IMR-90 (cell line): ENCODE measurements at regions not wholly inside any gene's neighbourhood (a gene's known extent, or its start where the extent isn't known, plus 50 kb on each side); places are given as distances from the start of the nearest gene placed in this dataset.

Experiments
- ATAC-seq: fragments of 200-7000 bp; cut with Tn5 transposase; 2 replicates; pipeline ENCODE4 v1.9.1; 2020; ENCODE audit warnings: low read depth, mild to moderate bottlenecking, moderate library complexity
- BruUV-seq: library from RNA; stranded (reverse); fragments of 400-500 nt; replicated peaks from 2 replicates; lab custom pipeline; 2021; lab: Mats Ljungman, UMichigan
- CTCF ChIA-PET: fragments of 300-600 bp; formaldehyde crosslinking; extraction: SDS; loops from one replicate; lab custom pipeline; 2021; ENCODE audit warnings: antibody characterized with exemption; lab: Yijun Ruan, JAX
- POLR2A ChIA-PET: fragments of 300-600 bp; sonication (Branson Sonifier 250); formaldehyde crosslinking; loops from one replicate; lab custom pipeline; 2022; ENCODE audit warnings: antibody characterized with exemption; ENCODE audit not compliant: unreplicated experiment; lab: Charles Lee
- DNase-seq: peaks from one replicate; pipeline ENCODE4 v3.0.0; 2013
- H2AFZ ChIP-seq: replicated peaks from 2 replicates; pipeline ENCODE3; 2013; ENCODE audit warnings: low read length, mild to moderate bottlenecking; ENCODE audit not compliant: poor library complexity
- H2AK5ac ChIP-seq: 2 replicates; pipeline ENCODE4 v1.6.1; 2013; ENCODE audit warnings: low read depth, low read length, inconsistent platforms
- H2AK9ac ChIP-seq: replicated peaks from 2 replicates; pipeline ENCODE3; 2013; ENCODE audit warnings: mild to moderate bottlenecking, low read depth, low read length, moderate library complexity; ENCODE audit not compliant: poor library complexity
- H2BK120ac ChIP-seq: 2 replicates; pipeline ENCODE4 v1.6.1; 2013; ENCODE audit warnings: low read depth, low read length, inconsistent platforms
- H2BK15ac ChIP-seq: 3 replicates; pipeline ENCODE4 v1.6.1; 2013; ENCODE audit warnings: low read depth, low read length, inconsistent platforms
- H2BK20ac ChIP-seq: 2 replicates; pipeline ENCODE4 v1.6.1; 2013; ENCODE audit warnings: low read depth, mild to moderate bottlenecking, inconsistent platforms, low read length, moderate library complexity
- H2BK5ac ChIP-seq: 2 replicates; pipeline ENCODE4 v1.6.1; 2013; ENCODE audit warnings: mild to moderate bottlenecking, low read depth, low read length, inconsistent platforms; ENCODE audit not compliant: poor library complexity, severe bottlenecking
- H3K14ac ChIP-seq: replicated peaks from 2 replicates; pipeline ENCODE4 v1.6.1; 2013; ENCODE audit warnings: low read depth, low read length, inconsistent platforms
- H3K18ac ChIP-seq: 2 replicates; pipeline ENCODE4 v1.6.1; 2013; ENCODE audit warnings: low read depth, low read length, control low read depth
- H3K23ac ChIP-seq: 2 replicates; pipeline ENCODE4 v1.6.1; 2013; ENCODE audit warnings: low read depth, low read length, inconsistent platforms
- H3K27ac ChIP-seq: 2 replicates; pipeline ENCODE4 v1.5.1; 2013; ENCODE audit warnings: mild to moderate bottlenecking, control low read depth, low read length; ENCODE audit not compliant: insufficient read depth
- H3K27me3 ChIP-seq: 2 replicates; pipeline ENCODE4 v1.6.1; 2013; ENCODE audit warnings: low read length; ENCODE audit not compliant: control insufficient read depth, insufficient read depth
- H3K36me3 ChIP-seq: 2 replicates; pipeline ENCODE4 v1.6.1; 2013; ENCODE audit warnings: low read length, mixed read lengths; ENCODE audit not compliant: control insufficient read depth, insufficient read depth
- H3K4ac ChIP-seq: 2 replicates; pipeline ENCODE4 v1.6.1; 2013; ENCODE audit warnings: low read depth, low read length, inconsistent platforms
- H3K4me1 ChIP-seq: 2 replicates; pipeline ENCODE4 v1.6.1; 2013; ENCODE audit warnings: low read length, mixed read lengths; ENCODE audit not compliant: control insufficient read depth, insufficient read depth
- H3K4me2 ChIP-seq: 2 replicates; pipeline ENCODE4 v1.6.1; 2013; ENCODE audit warnings: low read depth, mild to moderate bottlenecking, control low read depth, low read length, moderate library complexity
- H3K4me3 ChIP-seq: 2 replicates; pipeline ENCODE4 v1.5.1; 2013; ENCODE audit warnings: low read depth, mild to moderate bottlenecking, control low read depth, low read length, moderate library complexity; ENCODE audit not compliant: insufficient read depth
- H3K56ac ChIP-seq: 2 replicates; pipeline ENCODE4 v1.6.1; 2013; ENCODE audit warnings: low read length, inconsistent platforms; ENCODE audit not compliant: insufficient read depth; ENCODE audit errors: extremely low read depth
- H3K79me1 ChIP-seq, 2 experiments: 2 replicates each; pipeline ENCODE4 v1.6.1; 2013; ENCODE audit warnings: low read length in 2 of 2, inconsistent platforms in 1 of 2, low read depth in 1 of 2
- H3K9ac ChIP-seq: 2 replicates; pipeline ENCODE4 v1.6.1; 2013; ENCODE audit warnings: low read depth, low read length, control low read depth
- H3K9me1 ChIP-seq: 2 replicates; pipeline ENCODE4 v1.6.1; 2013; ENCODE audit warnings: low read length, inconsistent platforms; ENCODE audit not compliant: insufficient read depth
- H3K9me3 ChIP-seq: 2 replicates; pipeline ENCODE4 v1.6.1; 2013; ENCODE audit warnings: low read length; ENCODE audit not compliant: control insufficient read depth, insufficient read depth
- H4K20me1 ChIP-seq: 2 replicates; pipeline ENCODE4 v1.6.1; 2013; ENCODE audit warnings: low read length, inconsistent platforms; ENCODE audit not compliant: insufficient read depth
- H4K5ac ChIP-seq: 2 replicates; pipeline ENCODE4 v1.6.1; 2013; ENCODE audit warnings: mild to moderate bottlenecking, low read depth, low read length, control low read depth
- H4K8ac ChIP-seq, 2 experiments: 2 replicates each; pipeline ENCODE4 v1.6.1; 2013; ENCODE audit warnings: low read depth in 2 of 2, low read length in 2 of 2, control low read depth in 1 of 2, inconsistent platforms in 1 of 2
- H4K91ac ChIP-seq: 2 replicates; pipeline ENCODE4 v1.6.1; 2013; ENCODE audit warnings: low read depth, low read length, inconsistent platforms; ENCODE audit not compliant: insufficient read depth
- CEBPB ChIP-seq: IDR thresholded peaks from 2 replicates; pipeline ENCODE4 v1.6.1; 2012; ENCODE audit warnings: low read depth, low read length, improper control_type of control experiment
- NFE2L2 ChIP-seq: fragments of 150-350 bp; IDR thresholded peaks from 2 replicates; pipeline ENCODE4 v1.6.1; 2016; ENCODE audit warnings: low read depth, mild to moderate bottlenecking, low read length
- WGBS, 2 experiments: methylation state at CpG; one replicate each; pipeline versions ENCODE4 v1.1.5 to v1.1.7; 2013; ENCODE audit warnings: missing lambda C conversion rate in 2 of 2; ENCODE audit not compliant: insufficient read length in 1 of 2; ENCODE audit errors: extremely low coverage in 2 of 2; 5-methylcytosine and 5-hydroxymethylcytosine counted together
- dilution Hi-C: fragments of 300-500 bp; cut with HindIII; formaldehyde crosslinking; loops from one replicate; pipeline ENCODE4 v1.14.3; 2018; ENCODE audit warnings: low sequenced_read_pairs; ENCODE audit not compliant: unreplicated experiment
- in situ Hi-C: fragments of 300-500 bp; cut with MboI; formaldehyde crosslinking; loops from 3 replicates; pipeline ENCODE4 v1.14.3; 2019; ENCODE audit warnings: low sequenced_read_pairs, inconsistent platforms, mixed read lengths
- intact Hi-C: fragments of 100-400 bp; cut with micrococcal nuclease; formaldehyde crosslinking; loops from 2 replicates; pipeline ENCODE4 v1.10.0; 2022
- TF ChIP-seq, protein P1 (sequence below): fragments of 150-350 bp; IDR thresholded peaks from 2 replicates; pipeline ENCODE4 v1.6.1; 2017; ENCODE audit warnings: mild to moderate bottlenecking, antibody characterized with exemption, low read length, low read depth

DNA sequence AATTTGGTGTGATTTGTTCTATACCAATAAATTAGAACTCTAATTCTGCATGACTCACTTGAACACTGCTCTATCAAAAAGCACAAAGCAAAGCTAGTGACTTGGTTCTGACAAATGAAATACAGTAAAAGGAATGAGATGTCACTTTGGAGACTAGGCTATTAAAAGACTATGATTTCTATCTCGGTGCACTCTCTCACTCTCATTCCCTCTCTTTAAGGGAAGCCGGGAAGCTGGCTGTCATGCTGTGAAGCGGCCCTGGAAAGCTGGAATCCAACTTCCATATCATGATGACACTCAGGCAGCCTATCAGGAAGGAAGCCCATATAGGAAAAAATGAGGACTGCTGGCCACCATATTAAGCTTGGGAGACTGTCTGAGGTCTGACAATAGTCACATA, 590.1 kb upstream of the CBLB start:
- Histone ChIP-seq H3K9me1 (no peaks in the 10 kb centered on the region), H4K20me1 (no peaks in the 10 kb centered on the region), H2BK15ac (no peak overlapping the region), H3K4me3 (no peak overlapping the region), H3K27ac (no peak overlapping the region), H3K4ac (no peak overlapping the region), H3K4me2 (no peak overlapping the region), H3K23ac (no peak overlapping the region), H3K14ac (no peak overlapping the region), H3K18ac (no peak overlapping the region), H4K91ac (no peak overlapping the region), H3K4me1 (no peaks in the 10 kb centered on the region), H4K5ac (no peak overlapping the region), H3K9ac (no peak overlapping the region), H2BK120ac (no peak overlapping the region), H2BK5ac (no peak overlapping the region), H2AK5ac (no peak overlapping the region), H3K9me3 (no peaks in the 10 kb centered on the region), H2BK20ac (no peak overlapping the region), H3K79me1 (no peaks in the 10 kb centered on the region), H2AK9ac (no peak overlapping the region), H3K27me3 (no peaks in the 10 kb centered on the region), H4K8ac (no peak overlapping the region), H2AFZ (no peak overlapping the region), H3K36me3 (no peaks in the 10 kb centered on the region), H3K56ac (no peak overlapping the region)
- BruUV-seq, result no TSS peak
- intact Hi-C loops, result no loop called here
- DNase-seq (no peak), ATAC-seq (no peak)
- ChIA-PET CTCF (no interaction called here), POLR2A (no interaction called here)
- WGBS, 2 experiments, result no CpG with 5 or more reads among the region's 3 CpGs
- in situ Hi-C loops, result no loop called here
- dilution Hi-C loops, result no loop called here
- TF ChIP-seq NFE2L2, result no peak
- no peak for TF ChIP-seq CEBPB
- TF ChIP-seq, protein P1, sequence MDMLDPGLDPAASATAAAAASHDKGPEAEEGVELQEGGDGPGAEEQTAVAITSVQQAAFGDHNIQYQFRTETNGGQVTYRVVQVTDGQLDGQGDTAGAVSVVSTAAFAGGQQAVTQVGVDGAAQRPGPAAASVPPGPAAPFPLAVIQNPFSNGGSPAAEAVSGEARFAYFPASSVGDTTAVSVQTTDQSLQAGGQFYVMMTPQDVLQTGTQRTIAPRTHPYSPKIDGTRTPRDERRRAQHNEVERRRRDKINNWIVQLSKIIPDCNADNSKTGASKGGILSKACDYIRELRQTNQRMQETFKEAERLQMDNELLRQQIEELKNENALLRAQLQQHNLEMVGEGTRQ, result no peak
